ENCODE measurements at regions not wholly inside any gene's neighbourhood (a gene's known extent, or its start where the extent isn't known, plus 50 kb on each side); places are given as distances from the start of the nearest gene placed in this dataset.

GRCh38 chr4:60016971-60017370 is 1183.2 kb upstream of the ADGRL3 start:
- WGBS, 5 donors = 33 to 55% (median 42%) methylated on average over 1 of the region's 1 CpG
- Histone ChIP-seq H3K9me3 (no peaks in the 10 kb centered on the region), H3K27me3 (no peaks in the 10 kb centered on the region), H3K27ac (no peak overlapping the region), H3K36me3 (no peaks in the 10 kb centered on the region), H3K4me3 (no peak overlapping the region), H3K4me1 (no peaks in the 10 kb centered on the region)
- intact Hi-C loops (cut with DNase I; ENCODE audit: low total_unique reads) = no loop called here
- no peak for TF ChIP-seq EP300 (IDR thresholded peaks at IDR 0.05)
- TF ChIP-seq POLR2AphosphoS5 (IDR thresholded peaks at IDR 0.05) = no peak
- TF ChIP-seq, protein P1, sequence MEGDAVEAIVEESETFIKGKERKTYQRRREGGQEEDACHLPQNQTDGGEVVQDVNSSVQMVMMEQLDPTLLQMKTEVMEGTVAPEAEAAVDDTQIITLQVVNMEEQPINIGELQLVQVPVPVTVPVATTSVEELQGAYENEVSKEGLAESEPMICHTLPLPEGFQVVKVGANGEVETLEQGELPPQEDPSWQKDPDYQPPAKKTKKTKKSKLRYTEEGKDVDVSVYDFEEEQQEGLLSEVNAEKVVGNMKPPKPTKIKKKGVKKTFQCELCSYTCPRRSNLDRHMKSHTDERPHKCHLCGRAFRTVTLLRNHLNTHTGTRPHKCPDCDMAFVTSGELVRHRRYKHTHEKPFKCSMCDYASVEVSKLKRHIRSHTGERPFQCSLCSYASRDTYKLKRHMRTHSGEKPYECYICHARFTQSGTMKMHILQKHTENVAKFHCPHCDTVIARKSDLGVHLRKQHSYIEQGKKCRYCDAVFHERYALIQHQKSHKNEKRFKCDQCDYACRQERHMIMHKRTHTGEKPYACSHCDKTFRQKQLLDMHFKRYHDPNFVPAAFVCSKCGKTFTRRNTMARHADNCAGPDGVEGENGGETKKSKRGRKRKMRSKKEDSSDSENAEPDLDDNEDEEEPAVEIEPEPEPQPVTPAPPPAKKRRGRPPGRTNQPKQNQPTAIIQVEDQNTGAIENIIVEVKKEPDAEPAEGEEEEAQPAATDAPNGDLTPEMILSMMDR (IDR thresholded peaks at IDR 0.05) = no peak
- TF ChIP-seq POLR2A (IDR thresholded peaks at IDR 0.05) = no peak
- no peak for DNase-seq

- DNase-seq = no peak
- TF ChIP-seq POLR2A (IDR thresholded peaks at IDR 0.05) (no peak), POLR2AphosphoS5 (IDR thresholded peaks at IDR 0.05) (no peak), EP300 (IDR thresholded peaks at IDR 0.05) (no peak)
- TF ChIP-seq, protein P1 (IDR thresholded peaks at IDR 0.05) = no peak
- Histone ChIP-seq H3K4me3 (no peak overlapping the region), H3K27me3 (no peaks in the 10 kb centered on the region), H3K36me3 (no peaks in the 10 kb centered on the region), H3K27ac (no peak overlapping the region), H3K4me1 (no peaks in the 10 kb centered on the region), H3K9me3 (no peaks in the 10 kb centered on the region)
- intact Hi-C loops (cut with DNase I; ENCODE audit: low total_unique reads) = no loop called here
- WGBS, 5 donors = 77 to 89% (median 81%) methylated on average over 2 of the region's 2 CpGs
These were observed 1180.9 kb upstream of the ADGRL3 start for GRCh38 chr4:60019180-60019579.

GRCh38 chr4:60019946-60020345 is 1180.2 kb upstream of the ADGRL3 start:
- no peaks in the 10 kb centered on the region for H3K4me1 ChIP-seq
- H3K4me3 ChIP-seq = no peak overlapping the region
- H3K36me3 ChIP-seq = no peaks in the 10 kb centered on the region
- intact Hi-C loops (cut with DNase I; ENCODE audit: low total_unique reads) = no loop called here
- 15 to 34% (median 26%) methylated on average over 1 of the region's 1 CpG for WGBS, 5 donors
- TF ChIP-seq POLR2A (IDR thresholded peaks at IDR 0.05) (no peak), POLR2AphosphoS5 (IDR thresholded peaks at IDR 0.05) (no peak), EP300 (IDR thresholded peaks at IDR 0.05) (no peak)
- DNase-seq = no peak
- no peaks in the 10 kb centered on the region for H3K27me3 ChIP-seq
- no peaks in the 10 kb centered on the region for H3K9me3 ChIP-seq
- no peak overlapping the region for H3K27ac ChIP-seq

GRCh38 chr4:60020389-60020788 is 1179.7 kb upstream of the ADGRL3 start:
- Histone ChIP-seq H3K9me3 (no peaks in the 10 kb centered on the region), H3K36me3 (no peaks in the 10 kb centered on the region), H3K4me3 (no peak overlapping the region), H3K4me1 (no peaks in the 10 kb centered on the region), H3K27ac (no peak overlapping the region), H3K27me3 (no peaks in the 10 kb centered on the region)
- intact Hi-C loops (cut with DNase I; ENCODE audit: low total_unique reads) = no loop called here
- TF ChIP-seq POLR2A (IDR thresholded peaks at IDR 0.05) = no peak
- TF ChIP-seq EP300 (IDR thresholded peaks at IDR 0.05) = no peak
- TF ChIP-seq, protein P1 (IDR thresholded peaks at IDR 0.05) = no peak
- TF ChIP-seq POLR2AphosphoS5 (IDR thresholded peaks at IDR 0.05) = no peak
- no peak for DNase-seq
- 45 to 77% (median 76%) methylated on average over 3 to 4 of the region's 4 CpGs for WGBS, 5 donors

DNA sequence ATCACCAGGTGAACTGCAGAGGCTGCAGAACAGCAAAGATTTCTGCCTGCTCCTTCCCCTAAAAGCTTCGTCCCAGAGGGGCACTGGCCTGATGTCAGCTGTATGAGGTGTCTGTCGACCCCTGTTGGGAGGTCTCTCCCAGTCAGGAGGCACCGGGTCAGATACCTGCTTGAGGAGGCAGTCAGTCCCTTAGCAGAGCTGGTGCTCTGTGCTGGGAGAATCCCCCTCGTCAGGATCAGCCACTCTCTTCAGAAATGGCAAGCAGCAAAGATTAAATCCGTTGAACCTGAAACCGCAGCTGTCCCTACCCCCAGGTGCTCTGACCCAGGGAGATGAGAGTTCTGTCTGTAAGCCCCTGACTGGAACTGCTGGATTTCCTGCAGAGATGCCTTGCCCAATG is 1166.3 kb upstream of the ADGRL3 start:
- no peak for TF ChIP-seq EP300 (IDR thresholded peaks at IDR 0.05)
- TF ChIP-seq POLR2AphosphoS5 (IDR thresholded peaks at IDR 0.05) = no peak
- TF ChIP-seq POLR2A (IDR thresholded peaks at IDR 0.05) = no peak
- TF ChIP-seq, protein P1 (IDR thresholded peaks at IDR 0.05) = no peak
- intact Hi-C loops (cut with DNase I; ENCODE audit: low total_unique reads) = no loop called here
- 67 to 77% (median 71%) methylated on average over 3 to 6 of the region's 6 CpGs for WGBS, 5 donors

More for the DNA sequence above, 1166.3 kb upstream of the ADGRL3 start:
- Histone ChIP-seq H3K4me1 (no peaks in the 10 kb centered on the region), H3K27me3 (no peaks in the 10 kb centered on the region), H3K36me3 (no peaks in the 10 kb centered on the region), H3K9me3 (no peaks in the 10 kb centered on the region), H3K4me3 (no peak overlapping the region), H3K27ac (no peak overlapping the region)
- DNase-seq = no peak
